HEK293 (cell line): ENCODE measurements at regions not wholly inside any gene's neighbourhood (a gene's known extent, or its start where the extent isn't known, plus 50 kb on each side); places are given as distances from the start of the nearest gene placed in this dataset.

Experiments used
- CTCF ChIA-PET: fragments of 350-600 bp; formaldehyde crosslinking; extraction: SDS; loops from one replicate; lab custom pipeline; 2021; ENCODE audit warnings: antibody characterized with exemption; lab: Yijun Ruan, JAX
- POLR2A ChIA-PET: fragments of 300-600 bp; formaldehyde crosslinking; extraction: SDS; loops from one replicate; lab custom pipeline; 2020; ENCODE audit warnings: antibody characterized with exemption, inconsistent platforms; lab: Yijun Ruan, JAX
- H3K27ac ChIP-seq: fragments of 200-500 bp; sonication (Bioruptor generic); 2 replicates; pipeline ENCODE4 v1.5.1; 2014; ENCODE audit warnings: low read depth, low read length, control low read depth, inconsistent platforms; ENCODE audit errors: extremely low read depth
- H3K36me3 ChIP-seq, 2 experiments: fragments of 200-500 bp in 1 of 2; sonication (Bioruptor generic) in 1 of 2; 1 replicate in 1 of 2; 2 replicates in 1 of 2; pipeline ENCODE4 v1.5.1; 2014 to 2017; ENCODE audit warnings: inconsistent platforms in 2 of 2, low read length in 2 of 2; ENCODE audit not compliant: control insufficient read depth in 2 of 2, insufficient read depth in 1 of 2
- H3K4me1 ChIP-seq: fragments of 200-500 bp; sonication (Bioruptor generic); 2 replicates; pipeline ENCODE4 v1.5.1; 2014; ENCODE audit warnings: mild to moderate bottlenecking, low read length, inconsistent platforms; ENCODE audit not compliant: control insufficient read depth, insufficient read depth
- H3K4me3 ChIP-seq: 2 replicates; pipeline ENCODE4 v1.5.1; 2011; ENCODE audit warnings: low read depth, mild to moderate bottlenecking, control low read depth, low read length, moderate library complexity
- H3K9me3 ChIP-seq: fragments of 200-500 bp; sonication (Bioruptor generic); 2 replicates; pipeline ENCODE4 v1.5.1; 2014; ENCODE audit warnings: low read depth, low read length, inconsistent platforms; ENCODE audit not compliant: control insufficient read depth, insufficient read depth
- HIC1 ChIP-seq: fragments of 450-650 bp; formaldehyde crosslinking; IDR thresholded peaks from 2 replicates; pipeline ENCODE4 v1.5.1; 2016; ENCODE audit warnings: missing biosample characterization, missing genetic modification characterization
- HOXC10 ChIP-seq: sonication (generic); formaldehyde crosslinking; IDR thresholded peaks from 2 replicates; pipeline ENCODE4 v1.8.1; 2023; ENCODE audit warnings: mild to moderate bottlenecking, missing genetic modification reagents
- KLF1 ChIP-seq: fragments of 450-650 bp; formaldehyde crosslinking; IDR thresholded peaks from 2 replicates; pipeline ENCODE4 v1.5.1; 2016; ENCODE audit warnings: missing biosample characterization, missing genetic modification characterization
- PATZ1 ChIP-seq: fragments of 450-650 bp; formaldehyde crosslinking; IDR thresholded peaks from 2 replicates; pipeline ENCODE4 v1.5.1; 2016; ENCODE audit warnings: missing biosample characterization, missing genetic modification characterization
- SCRT2 ChIP-seq: fragments of 450-650 bp; formaldehyde crosslinking; IDR thresholded peaks from 2 replicates; pipeline ENCODE4 v1.5.1; 2016; ENCODE audit warnings: missing biosample characterization, missing genetic modification characterization
- SP7 ChIP-seq: fragments of 450-650 bp; formaldehyde crosslinking; IDR thresholded peaks from 2 replicates; pipeline ENCODE4 v1.5.1; 2016; ENCODE audit warnings: missing biosample characterization, missing genetic modification characterization
- ZBTB26 ChIP-seq: fragments of 450-650 bp; formaldehyde crosslinking; optimal IDR thresholded peaks from 2 replicates; pipeline ENCODE3; 2016; ENCODE audit warnings: missing biosample characterization, mild to moderate bottlenecking, missing genetic modification characterization
- ZEB2 ChIP-seq: fragments of 450-650 bp; formaldehyde crosslinking; IDR thresholded peaks from 2 replicates; pipeline ENCODE4 v1.5.1; 2016; ENCODE audit warnings: missing biosample characterization, missing genetic modification characterization
- ZFP37 ChIP-seq: fragments of 450-650 bp; formaldehyde crosslinking; IDR thresholded peaks from 2 replicates; pipeline ENCODE4 v1.5.1; 2016; ENCODE audit warnings: missing biosample characterization, missing genetic modification characterization
- ZFP69B ChIP-seq: fragments of 450-650 bp; formaldehyde crosslinking; IDR thresholded peaks from 2 replicates; pipeline ENCODE4 v1.5.1; 2016; ENCODE audit warnings: missing biosample characterization, missing genetic modification characterization
- ZIC2 ChIP-seq: fragments of 450-650 bp; formaldehyde crosslinking; IDR thresholded peaks from 2 replicates; pipeline ENCODE4 v1.5.1; 2016; ENCODE audit warnings: missing biosample characterization, missing genetic modification characterization
- ZNF184 ChIP-seq: fragments of 450-650 bp; IDR thresholded peaks from 2 replicates; pipeline ENCODE4 v1.5.1; 2018; ENCODE audit warnings: missing biosample characterization, mild to moderate bottlenecking, missing genetic modification characterization
- ZNF239 ChIP-seq: fragments of 450-650 bp; formaldehyde crosslinking; IDR thresholded peaks from 2 replicates; pipeline ENCODE4 v1.5.1; 2016; ENCODE audit warnings: missing biosample characterization, missing genetic modification characterization
- ZNF24 ChIP-seq: fragments of 450-650 bp; formaldehyde crosslinking; IDR thresholded peaks from 2 replicates; pipeline ENCODE4 v1.5.1; 2016; ENCODE audit warnings: missing biosample characterization, missing genetic modification characterization
- ZNF37A ChIP-seq: fragments of 450-650 bp; IDR thresholded peaks from 2 replicates; pipeline ENCODE4 v1.5.1; 2018; ENCODE audit warnings: missing biosample characterization, missing genetic modification characterization
- ZNF398 ChIP-seq: fragments of 450-650 bp; formaldehyde crosslinking; IDR thresholded peaks from 2 replicates; pipeline ENCODE4 v1.5.1; 2017; ENCODE audit warnings: missing biosample characterization, missing genetic modification characterization
- ZNF404 ChIP-seq: fragments of 450-650 bp; formaldehyde crosslinking; IDR thresholded peaks from 2 replicates; pipeline ENCODE4 v1.5.1; 2017; ENCODE audit warnings: missing biosample characterization, missing genetic modification characterization
- ZNF501 ChIP-seq: fragments of 450-650 bp; formaldehyde crosslinking; IDR thresholded peaks from 2 replicates; pipeline ENCODE4 v1.5.1; 2016; ENCODE audit warnings: missing biosample characterization, missing genetic modification characterization
- ZNF510 ChIP-seq: fragments of 450-650 bp; formaldehyde crosslinking; IDR thresholded peaks from 2 replicates; pipeline ENCODE4 v1.5.1; 2018; ENCODE audit warnings: mild to moderate bottlenecking, missing genetic modification characterization, missing biosample characterization; ENCODE audit not compliant: insufficient replicate concordance
- ZNF776 ChIP-seq: fragments of 450-650 bp; formaldehyde crosslinking; IDR thresholded peaks from 2 replicates; pipeline ENCODE4 v1.5.0; 2017; ENCODE audit warnings: missing biosample characterization, missing genetic modification characterization, borderline replicate concordance
- ZNF837 ChIP-seq: fragments of 450-650 bp; formaldehyde crosslinking; IDR thresholded peaks from 2 replicates; pipeline ENCODE4 v1.5.1; 2016; ENCODE audit warnings: missing biosample characterization, missing genetic modification characterization
- ZSCAN5A ChIP-seq: fragments of 450-650 bp; formaldehyde crosslinking; IDR thresholded peaks from 2 replicates; pipeline ENCODE4 v1.5.1; 2016; ENCODE audit warnings: missing biosample characterization, missing genetic modification characterization

- TF ChIP-seq ZNF404, result no peak
- TF ChIP-seq ZNF184 (tag by site-specific recombination), result no peak
- no peak for TF ChIP-seq ZSCAN5A (tag by site-specific recombination)
- no peak for TF ChIP-seq PATZ1 (tag by site-specific recombination)
- no peak for TF ChIP-seq ZFP37
- TF ChIP-seq SP7 (tag by site-specific recombination), result no peak
- no peak for TF ChIP-seq ZNF501
- no peak for TF ChIP-seq ZNF37A (tag by site-specific recombination)
- no peak for TF ChIP-seq ZNF398 (tag by site-specific recombination)
- TF ChIP-seq ZIC2 (tag by site-specific recombination), result no peak
- no peak for TF ChIP-seq KLF1 (tag by site-specific recombination)
- no peak for TF ChIP-seq ZNF24 (tag by site-specific recombination)
These were observed 56.4 kb downstream of the RTP5 start (continued) for GRCh38 chr2:241925821-241926441.

GRCh38 chr2:241926541-241927311 lies 57.2 kb downstream of the RTP5 start:
- no peaks in the 10 kb centered on the region for H3K4me1 ChIP-seq
- POLR2A ChIA-PET, result no interaction called here
- no peaks in the 10 kb centered on the region for H3K9me3 ChIP-seq
- H3K36me3 ChIP-seq, result no peaks in the 10 kb centered on the region
- no peak overlapping the region for H3K27ac ChIP-seq
- H3K4me3 ChIP-seq, result no peak overlapping the region
- CTCF ChIA-PET, result no interaction called here
- TF ChIP-seq SCRT2 (tag by site-specific recombination) (peak; percentile 72), ZNF510 (tag by site-specific recombination) (no peak)

GRCh38 chr2:241929551-241930490 lies 60.3 kb downstream of the RTP5 start:
- POLR2A ChIA-PET, result no interaction called here
- Histone ChIP-seq H3K4me3 (no peak overlapping the region), H3K4me1 (peaks cover 6% of the 10 kb centered on the region), H3K9me3 (no peaks in the 10 kb centered on the region), H3K36me3 (no peaks in the 10 kb centered on the region), H3K27ac (no peak overlapping the region)
- CTCF ChIA-PET, result interaction anchor here (0.7 kb wide), 1 partner anchor 940 kb away, joined by 3 read pairs; no protein-coding TSS in a partner anchor
- TF ChIP-seq ZNF776 (no peak), ZEB2 (tag by site-specific recombination) (no peak), ZBTB26 (tag by site-specific recombination) (no peak), HOXC10 (CRISPR knock-in tag) (no peak), ZNF239 (tag by site-specific recombination) (no peak), ZFP69B (tag by site-specific recombination) (no peak), ZNF837 (no peak), HIC1 (tag by site-specific recombination) (no peak)
